ENCODE measurements at regions not wholly inside any gene's neighbourhood (a gene's known extent, or its start where the extent isn't known, plus 50 kb on each side); places are given as distances from the start of the nearest gene placed in this dataset.

- no peaks in the 10 kb centered on the region; the same call in 1 of the 2 replicates for H3K9me3 ChIP-seq (ENCODE audit: control insufficient read depth, insufficient read depth, low read length)
- TF ChIP-seq CTCF (IDR thresholded peaks at IDR 0.05; ENCODE audit: low read depth, low read length, poor library complexity, severe bottlenecking) (no peak), EZH2phosphoT487 (IDR thresholded peaks at IDR 0.05; ENCODE audit: borderline replicate concordance, low read length) (no peak)
- H3K9me2 ChIP-seq (replicated peaks; ENCODE audit: control insufficient read depth, low read length): no peaks in the 10 kb centered on the region; the same call in 1 of the 2 replicates
- no peaks in the 10 kb centered on the region for H3K79me2 ChIP-seq (ENCODE audit: control insufficient read depth, low read length)
- H3K27ac ChIP-seq (ENCODE audit: low read depth, low read length): no peak overlapping the region
- H3K4me2 ChIP-seq (ENCODE audit: low read length): no peak overlapping the region
- H3K36me3 ChIP-seq (ENCODE audit: control insufficient read depth, low read length): no peaks in the 10 kb centered on the region
- H3K27me3 ChIP-seq (ENCODE audit: control insufficient read depth, low read length): no peaks in the 10 kb centered on the region
- H3F3A ChIP-seq (ENCODE audit: control insufficient read depth, insufficient read depth): no peaks in the 10 kb centered on the region
- H3K4me3 ChIP-seq (ENCODE audit: low read length): no peak overlapping the region
- H3K4me1 ChIP-seq (ENCODE audit: control insufficient read depth, low read length): no peaks in the 10 kb centered on the region
- no peaks in the 10 kb centered on the region for H4K20me1 ChIP-seq (ENCODE audit: control insufficient read depth, insufficient read depth, low read depth, low read length)
These were observed 727.0 kb downstream of the TYW1 start for GRCh38 chr7:67723591-67723990.

GRCh38 chr7:67724435-67724834, 727.8 kb downstream of the TYW1 start:
- Histone ChIP-seq H3K4me1 (ENCODE audit: control insufficient read depth, low read length) (no peaks in the 10 kb centered on the region), H3K9me3 (ENCODE audit: control insufficient read depth, insufficient read depth, low read length) (no peaks in the 10 kb centered on the region; the same call in 1 of the 2 replicates), H3F3A (ENCODE audit: control insufficient read depth, insufficient read depth) (no peaks in the 10 kb centered on the region), H3K27me3 (ENCODE audit: control insufficient read depth, low read length) (no peaks in the 10 kb centered on the region), H3K9me2 (replicated peaks; ENCODE audit: control insufficient read depth, low read length) (no peaks in the 10 kb centered on the region; the same call in 1 of the 2 replicates), H3K27ac (ENCODE audit: low read depth, low read length) (no peak overlapping the region), H3K79me2 (ENCODE audit: control insufficient read depth, low read length) (no peaks in the 10 kb centered on the region), H3K4me3 (ENCODE audit: low read length) (no peak overlapping the region), H4K20me1 (ENCODE audit: control insufficient read depth, insufficient read depth, low read depth, low read length) (no peaks in the 10 kb centered on the region), H3K4me2 (ENCODE audit: low read length) (no peak overlapping the region), H3K36me3 (ENCODE audit: control insufficient read depth, low read length) (no peaks in the 10 kb centered on the region)
- no peak for TF ChIP-seq CTCF (IDR thresholded peaks at IDR 0.05; ENCODE audit: low read depth, low read length, poor library complexity, severe bottlenecking)
- TF ChIP-seq EZH2phosphoT487 (IDR thresholded peaks at IDR 0.05; ENCODE audit: borderline replicate concordance, low read length): no peak

- H3K9me2 ChIP-seq (replicated peaks; ENCODE audit: control insufficient read depth, low read length): no peaks in the 10 kb centered on the region; the same call in 1 of the 2 replicates
- no peak overlapping the region for H3K4me2 ChIP-seq (ENCODE audit: low read length)
- H4K20me1 ChIP-seq (ENCODE audit: control insufficient read depth, insufficient read depth, low read depth, low read length): no peaks in the 10 kb centered on the region
- no peaks in the 10 kb centered on the region for H3K36me3 ChIP-seq (ENCODE audit: control insufficient read depth, low read length)
- no peak for TF ChIP-seq EZH2phosphoT487 (IDR thresholded peaks at IDR 0.05; ENCODE audit: borderline replicate concordance, low read length)
- H3K27me3 ChIP-seq (ENCODE audit: control insufficient read depth, low read length): no peaks in the 10 kb centered on the region
- H3K4me3 ChIP-seq (ENCODE audit: low read length): no peak overlapping the region
- H3K9me3 ChIP-seq (ENCODE audit: control insufficient read depth, insufficient read depth, low read length): no peaks in the 10 kb centered on the region; the same call in 1 of the 2 replicates
- H3K79me2 ChIP-seq (ENCODE audit: control insufficient read depth, low read length): no peaks in the 10 kb centered on the region
- no peaks in the 10 kb centered on the region for H3K4me1 ChIP-seq (ENCODE audit: control insufficient read depth, low read length)
- no peak overlapping the region for H3K27ac ChIP-seq (ENCODE audit: low read depth, low read length)
- no peaks in the 10 kb centered on the region for H3F3A ChIP-seq (ENCODE audit: control insufficient read depth, insufficient read depth)
These were observed 728.3 kb downstream of the TYW1 start for GRCh38 chr7:67724955-67725354.

DNA sequence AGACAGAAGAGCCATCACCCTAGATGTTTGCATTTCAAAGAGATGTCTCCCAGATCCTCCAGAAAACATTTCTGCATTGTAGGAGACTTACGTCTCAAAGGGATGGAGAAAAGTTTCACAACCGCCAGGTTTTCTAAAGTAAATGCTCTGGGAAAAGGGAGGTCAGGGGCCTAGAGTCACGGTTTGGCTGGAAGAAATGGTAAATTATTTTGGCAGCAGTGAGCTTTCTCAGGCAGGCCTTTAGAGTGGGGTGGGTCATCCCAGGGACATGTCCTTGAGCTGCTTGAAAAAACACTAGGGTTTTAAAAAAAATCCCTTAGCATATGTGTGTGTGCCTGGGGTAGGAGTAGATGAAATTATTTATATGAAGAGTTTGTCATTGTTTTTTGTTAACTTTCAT, 728.8 kb downstream of the TYW1 start:
- H3K4me1 ChIP-seq (ENCODE audit: control insufficient read depth, low read length): no peaks in the 10 kb centered on the region
- no peaks in the 10 kb centered on the region; the same call in 1 of the 2 replicates for H3K9me2 ChIP-seq (replicated peaks; ENCODE audit: control insufficient read depth, low read length)
- no peak overlapping the region for H3K4me3 ChIP-seq (ENCODE audit: low read length)
- H3K9me3 ChIP-seq (ENCODE audit: control insufficient read depth, insufficient read depth, low read length): no peaks in the 10 kb centered on the region; the same call in 1 of the 2 replicates
- no peak overlapping the region for H3K4me2 ChIP-seq (ENCODE audit: low read length)
- no peaks in the 10 kb centered on the region for H3K27me3 ChIP-seq (ENCODE audit: control insufficient read depth, low read length)
- no peaks in the 10 kb centered on the region for H3K79me2 ChIP-seq (ENCODE audit: control insufficient read depth, low read length)
- TF ChIP-seq EZH2phosphoT487 (IDR thresholded peaks at IDR 0.05; ENCODE audit: borderline replicate concordance, low read length) (no peak), CTCF (IDR thresholded peaks at IDR 0.05; ENCODE audit: low read depth, low read length, poor library complexity, severe bottlenecking) (no peak)
- H3F3A ChIP-seq (ENCODE audit: control insufficient read depth, insufficient read depth): no peaks in the 10 kb centered on the region
- H3K27ac ChIP-seq (ENCODE audit: low read depth, low read length): no peak overlapping the region
- no peaks in the 10 kb centered on the region for H3K36me3 ChIP-seq (ENCODE audit: control insufficient read depth, low read length)
- no peaks in the 10 kb centered on the region for H4K20me1 ChIP-seq (ENCODE audit: control insufficient read depth, insufficient read depth, low read depth, low read length)

All from DOHH2 (cell line).